ENCODE measurements at regions not wholly inside any gene's neighbourhood (a gene's known extent, or its start where the extent isn't known, plus 50 kb on each side); places are given as distances from the start of the nearest gene placed in this dataset.

DNA sequence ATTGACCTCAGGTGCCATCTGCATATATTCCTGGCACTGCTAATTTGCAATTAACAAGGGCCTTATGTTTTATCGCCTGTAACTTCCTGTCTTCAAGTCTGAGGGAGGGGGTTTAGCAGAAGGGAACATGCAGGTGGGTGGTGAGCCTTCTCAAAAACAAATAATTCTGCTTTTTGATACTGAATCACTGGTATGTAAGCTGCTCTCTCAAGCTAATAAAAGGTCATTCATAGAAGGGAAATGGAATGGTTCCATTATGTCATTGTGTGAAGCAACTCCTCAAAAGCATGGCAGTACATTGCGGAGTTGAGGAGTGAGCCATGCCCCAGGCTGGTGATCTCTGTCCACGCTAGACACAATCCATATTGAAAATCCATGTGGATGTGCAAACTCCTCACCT is 414.8 kb upstream of the ID2 start:
- Mint-ChIP-seq H3K27ac (ENCODE audit: unreplicated experiment) (no peak overlapping the region), H3K36me3 (ENCODE audit: unreplicated experiment) (peaks cover 4% of the 10 kb centered on the region), H3K4me1 (ENCODE audit: low read depth, unreplicated experiment) (no peaks in the 10 kb centered on the region), H3K4me3 (ENCODE audit: unreplicated experiment) (no peak overlapping the region), H3K9me3 (ENCODE audit: unreplicated experiment) (no peaks in the 10 kb centered on the region), H3K27me3 (ENCODE audit: unreplicated experiment) (no peaks in the 10 kb centered on the region)
- TF ChIP-seq, protein P1, sequence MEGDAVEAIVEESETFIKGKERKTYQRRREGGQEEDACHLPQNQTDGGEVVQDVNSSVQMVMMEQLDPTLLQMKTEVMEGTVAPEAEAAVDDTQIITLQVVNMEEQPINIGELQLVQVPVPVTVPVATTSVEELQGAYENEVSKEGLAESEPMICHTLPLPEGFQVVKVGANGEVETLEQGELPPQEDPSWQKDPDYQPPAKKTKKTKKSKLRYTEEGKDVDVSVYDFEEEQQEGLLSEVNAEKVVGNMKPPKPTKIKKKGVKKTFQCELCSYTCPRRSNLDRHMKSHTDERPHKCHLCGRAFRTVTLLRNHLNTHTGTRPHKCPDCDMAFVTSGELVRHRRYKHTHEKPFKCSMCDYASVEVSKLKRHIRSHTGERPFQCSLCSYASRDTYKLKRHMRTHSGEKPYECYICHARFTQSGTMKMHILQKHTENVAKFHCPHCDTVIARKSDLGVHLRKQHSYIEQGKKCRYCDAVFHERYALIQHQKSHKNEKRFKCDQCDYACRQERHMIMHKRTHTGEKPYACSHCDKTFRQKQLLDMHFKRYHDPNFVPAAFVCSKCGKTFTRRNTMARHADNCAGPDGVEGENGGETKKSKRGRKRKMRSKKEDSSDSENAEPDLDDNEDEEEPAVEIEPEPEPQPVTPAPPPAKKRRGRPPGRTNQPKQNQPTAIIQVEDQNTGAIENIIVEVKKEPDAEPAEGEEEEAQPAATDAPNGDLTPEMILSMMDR (IDR thresholded peaks at IDR 0.05; ENCODE audit: partially characterized antibody, unreplicated experiment) = no peak
- DNase-seq = no peak

DNA sequence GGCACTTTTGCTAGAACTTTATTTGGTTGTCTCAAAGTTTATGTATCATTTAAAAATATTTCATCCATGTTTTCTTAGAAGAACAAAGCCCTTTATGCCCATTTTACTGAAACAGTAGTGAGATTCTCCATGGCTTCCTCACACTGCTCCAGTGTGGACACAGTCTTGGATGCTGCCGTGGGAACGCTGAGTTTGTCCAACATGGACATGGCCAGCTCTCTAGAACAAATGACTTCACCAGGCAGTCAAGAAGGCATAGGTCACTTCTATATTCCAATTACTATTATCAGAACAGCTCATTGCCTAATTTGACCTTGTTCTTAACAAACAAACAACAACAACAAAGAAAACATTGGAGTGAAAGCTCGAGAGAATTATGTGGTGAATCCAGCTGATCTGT is 414.1 kb upstream of the ID2 start:
- no peaks in the 10 kb centered on the region for H3K9me3 Mint-ChIP-seq (ENCODE audit: unreplicated experiment)
- no peaks in the 10 kb centered on the region for H3K27me3 Mint-ChIP-seq (ENCODE audit: unreplicated experiment)
- H3K4me1 Mint-ChIP-seq (ENCODE audit: low read depth, unreplicated experiment) = no peaks in the 10 kb centered on the region
- H3K36me3 Mint-ChIP-seq (ENCODE audit: unreplicated experiment) = peaks cover 4% of the 10 kb centered on the region
- TF ChIP-seq, protein P1 (IDR thresholded peaks at IDR 0.05; ENCODE audit: partially characterized antibody, unreplicated experiment) = no peak
- DNase-seq = no peak
- no peak overlapping the region for H3K27ac Mint-ChIP-seq (ENCODE audit: unreplicated experiment)
- no peak overlapping the region for H3K4me3 Mint-ChIP-seq (ENCODE audit: unreplicated experiment)

DNA sequence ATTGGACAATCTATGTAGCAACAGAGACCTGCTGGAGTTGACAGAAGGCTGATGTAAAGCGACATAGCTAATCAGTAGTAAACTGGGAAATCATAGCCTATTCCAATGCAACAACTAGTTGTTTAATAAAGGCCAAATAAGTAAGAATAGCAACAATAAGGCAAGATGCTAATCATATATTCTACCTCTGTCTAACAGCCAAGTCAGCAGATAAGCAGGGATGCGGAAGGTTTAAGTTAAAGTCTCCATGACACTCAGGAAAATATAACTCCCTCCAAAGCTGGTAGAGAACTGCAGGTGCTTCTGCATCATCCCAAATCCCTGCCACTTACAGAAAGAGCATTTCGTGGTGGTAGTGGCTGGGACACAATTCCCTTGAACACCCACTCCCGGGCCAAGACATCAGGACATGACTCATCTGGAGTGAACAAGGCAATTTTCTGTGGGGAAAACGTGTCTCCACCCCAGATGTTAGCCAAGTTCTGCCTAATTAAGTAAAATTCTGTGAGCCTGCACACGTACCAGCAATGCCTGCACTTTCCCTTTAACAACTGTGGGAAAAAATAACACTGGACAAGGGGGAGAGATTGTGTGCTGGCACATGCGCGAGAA is 413.6 kb upstream of the ID2 start:
- no peak overlapping the region for H3K4me3 Mint-ChIP-seq (ENCODE audit: unreplicated experiment)
- H3K36me3 Mint-ChIP-seq (ENCODE audit: unreplicated experiment) = peaks cover 4% of the 10 kb centered on the region
- DNase-seq = no peak
- H3K4me1 Mint-ChIP-seq (ENCODE audit: low read depth, unreplicated experiment) = no peaks in the 10 kb centered on the region
- H3K27me3 Mint-ChIP-seq (ENCODE audit: unreplicated experiment) = no peaks in the 10 kb centered on the region
- peaks cover 2% of the 10 kb centered on the region for H3K9me3 Mint-ChIP-seq (ENCODE audit: unreplicated experiment)
- no peak overlapping the region for H3K27ac Mint-ChIP-seq (ENCODE audit: unreplicated experiment)
- TF ChIP-seq, protein P1 (IDR thresholded peaks at IDR 0.05; ENCODE audit: partially characterized antibody, unreplicated experiment) = no peak

DNA sequence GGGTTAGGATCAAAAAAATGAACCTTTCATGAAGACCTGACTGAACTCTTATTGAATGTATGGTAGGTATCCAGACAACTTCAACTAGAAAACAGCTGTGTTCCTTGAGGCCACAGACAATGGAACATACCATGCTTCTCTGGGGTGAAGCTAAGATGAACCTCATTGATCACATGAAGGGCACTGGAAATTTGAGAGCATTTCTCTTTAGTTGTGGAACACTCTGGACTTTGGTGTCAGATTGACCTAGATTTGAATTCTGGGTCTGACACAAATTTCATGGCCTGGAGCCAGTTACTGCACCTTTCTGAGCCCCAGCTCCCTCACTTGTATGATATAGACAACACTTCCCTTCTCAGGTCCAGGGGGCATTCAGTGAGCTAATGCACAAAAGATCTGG is 411.2 kb upstream of the ID2 start:
- H3K4me3 Mint-ChIP-seq (ENCODE audit: unreplicated experiment) = no peak overlapping the region
- no peaks in the 10 kb centered on the region for H3K4me1 Mint-ChIP-seq (ENCODE audit: low read depth, unreplicated experiment)
- H3K27ac Mint-ChIP-seq (ENCODE audit: unreplicated experiment) = no peak overlapping the region
- peaks cover 2% of the 10 kb centered on the region for H3K9me3 Mint-ChIP-seq (ENCODE audit: unreplicated experiment)
- no peak for DNase-seq
- H3K27me3 Mint-ChIP-seq (ENCODE audit: unreplicated experiment) = no peaks in the 10 kb centered on the region
- TF ChIP-seq, protein P1 (IDR thresholded peaks at IDR 0.05; ENCODE audit: partially characterized antibody, unreplicated experiment) = no peak
- peaks cover 4% of the 10 kb centered on the region for H3K36me3 Mint-ChIP-seq (ENCODE audit: unreplicated experiment)

DNA sequence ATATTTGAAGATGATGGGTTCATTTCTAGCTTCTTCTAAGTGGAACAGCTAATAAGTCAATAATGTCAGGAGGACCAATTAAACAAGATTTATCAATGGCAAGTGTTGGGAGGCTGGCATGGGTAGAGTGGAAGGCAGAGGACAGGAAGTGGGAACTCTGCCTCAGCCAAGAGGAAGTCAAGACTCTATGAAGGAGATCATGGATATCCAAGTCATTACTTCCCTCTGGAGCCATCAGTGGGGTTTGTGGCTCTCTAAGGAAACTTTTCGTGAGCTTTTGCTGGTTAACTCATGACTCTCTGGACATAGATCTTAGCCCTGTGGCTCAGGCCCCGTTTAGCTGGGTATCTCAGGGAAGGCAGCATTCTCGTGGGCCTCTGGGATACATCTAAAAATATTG is 410.4 kb upstream of the ID2 start:
- H3K27me3 Mint-ChIP-seq (ENCODE audit: unreplicated experiment) = no peaks in the 10 kb centered on the region
- no peak overlapping the region for H3K27ac Mint-ChIP-seq (ENCODE audit: unreplicated experiment)
- no peak overlapping the region for H3K4me3 Mint-ChIP-seq (ENCODE audit: unreplicated experiment)
- TF ChIP-seq, protein P1 (IDR thresholded peaks at IDR 0.05; ENCODE audit: partially characterized antibody, unreplicated experiment) = no peak
- H3K4me1 Mint-ChIP-seq (ENCODE audit: low read depth, unreplicated experiment) = no peaks in the 10 kb centered on the region
- H3K36me3 Mint-ChIP-seq (ENCODE audit: unreplicated experiment) = peaks cover 4% of the 10 kb centered on the region
- H3K9me3 Mint-ChIP-seq (ENCODE audit: unreplicated experiment) = peaks cover 2% of the 10 kb centered on the region
- DNase-seq = no peak
